SIG-M5 treated with dmso at 0.1 percent for 504 hours (cell line): ENCODE measurements at regions not wholly inside any gene's neighbourhood (a gene's known extent, or its start where the extent isn't known, plus 50 kb on each side); places are given as distances from the start of the nearest gene placed in this dataset.

Experiments
- DNase-seq: peaks from one replicate; lab custom pipeline; 2025; ENCODE audit not compliant: unreplicated experiment; lab: John Stamatoyannopoulos, UW

GRCh38 chr9:88233091-88233490, 94.8 kb upstream of the SPATA31C2 start:
- no peak for DNase-seq

- no peak for DNase-seq
Observed at GRCh38 chr9:88230612-88231011, 92.3 kb upstream of the SPATA31C2 start.

GRCh38 chr9:88229434-88229833, 91.2 kb upstream of the SPATA31C2 start:
- DNase-seq = no peak

GRCh38 chr9:88224938-88225337, 86.7 kb upstream of the SPATA31C2 start:
- DNase-seq = no peak

DNA sequence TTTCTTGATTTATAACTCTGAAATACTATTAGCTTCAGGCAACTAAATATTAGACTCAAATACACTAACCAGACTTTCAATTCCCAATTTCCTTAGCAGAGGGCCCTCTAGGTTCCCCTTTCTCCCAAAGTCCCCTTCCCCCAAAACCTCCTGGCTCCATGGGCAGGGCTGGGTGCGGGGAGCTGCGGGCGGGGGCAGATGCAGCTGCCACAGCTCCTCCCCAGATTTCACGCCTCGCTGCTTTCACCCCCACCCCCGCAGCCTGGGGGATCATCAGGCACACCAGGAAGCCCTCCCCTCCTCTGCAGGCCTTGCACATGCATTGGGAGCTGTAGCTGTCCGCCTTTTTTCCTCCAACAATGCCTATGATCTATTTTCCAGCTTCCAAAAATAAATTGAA, 82.8 kb upstream of the SPATA31C2 start:
- DNase-seq = no peak

DNA sequence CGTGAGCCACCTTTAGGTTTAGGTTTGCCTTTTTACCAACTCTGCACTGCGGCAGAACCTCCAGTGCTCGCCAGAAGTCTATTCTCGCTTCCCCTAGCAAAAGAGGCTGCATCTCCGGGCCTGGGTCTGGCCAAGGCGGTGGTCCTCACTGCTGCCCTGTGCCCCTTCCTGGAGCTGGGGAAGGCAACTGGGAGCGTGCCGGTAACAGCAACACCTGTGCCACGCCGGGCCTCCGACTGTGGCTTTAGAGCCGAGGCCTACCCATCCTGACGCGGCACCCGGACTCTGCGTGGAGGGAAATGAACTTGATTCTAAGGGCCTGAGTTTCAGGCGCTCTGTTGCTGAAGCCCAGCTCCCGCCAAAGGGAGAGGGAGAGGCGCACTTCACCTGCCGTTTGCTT, 82.4 kb upstream of the SPATA31C2 start:
- no peak for DNase-seq

GRCh38 chr9:88219601-88220000, 81.3 kb upstream of the SPATA31C2 start:
- no peak for DNase-seq

DNA sequence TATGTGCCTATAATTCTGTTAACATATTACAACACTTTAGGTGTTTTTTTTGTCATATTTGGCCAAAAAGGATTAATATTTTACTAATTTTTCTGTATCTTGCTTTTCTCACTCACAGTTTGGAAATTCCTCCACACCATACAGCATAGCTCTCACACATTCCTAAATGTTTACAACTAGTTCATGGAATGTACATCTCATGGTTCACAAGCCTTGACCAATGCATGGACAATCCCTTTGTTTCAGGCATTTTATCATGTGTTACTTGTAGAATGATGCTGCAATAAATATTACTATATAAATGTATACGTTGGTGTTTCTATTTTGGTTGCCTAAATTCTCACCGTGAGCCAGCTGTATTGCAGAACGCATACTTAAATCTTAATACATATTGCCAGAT, 80.5 kb upstream of the SPATA31C2 start:
- no peak for DNase-seq

- no peak for DNase-seq
Observed at GRCh38 chr9:88216126-88216995, 78.1 kb upstream of the SPATA31C2 start.

DNA sequence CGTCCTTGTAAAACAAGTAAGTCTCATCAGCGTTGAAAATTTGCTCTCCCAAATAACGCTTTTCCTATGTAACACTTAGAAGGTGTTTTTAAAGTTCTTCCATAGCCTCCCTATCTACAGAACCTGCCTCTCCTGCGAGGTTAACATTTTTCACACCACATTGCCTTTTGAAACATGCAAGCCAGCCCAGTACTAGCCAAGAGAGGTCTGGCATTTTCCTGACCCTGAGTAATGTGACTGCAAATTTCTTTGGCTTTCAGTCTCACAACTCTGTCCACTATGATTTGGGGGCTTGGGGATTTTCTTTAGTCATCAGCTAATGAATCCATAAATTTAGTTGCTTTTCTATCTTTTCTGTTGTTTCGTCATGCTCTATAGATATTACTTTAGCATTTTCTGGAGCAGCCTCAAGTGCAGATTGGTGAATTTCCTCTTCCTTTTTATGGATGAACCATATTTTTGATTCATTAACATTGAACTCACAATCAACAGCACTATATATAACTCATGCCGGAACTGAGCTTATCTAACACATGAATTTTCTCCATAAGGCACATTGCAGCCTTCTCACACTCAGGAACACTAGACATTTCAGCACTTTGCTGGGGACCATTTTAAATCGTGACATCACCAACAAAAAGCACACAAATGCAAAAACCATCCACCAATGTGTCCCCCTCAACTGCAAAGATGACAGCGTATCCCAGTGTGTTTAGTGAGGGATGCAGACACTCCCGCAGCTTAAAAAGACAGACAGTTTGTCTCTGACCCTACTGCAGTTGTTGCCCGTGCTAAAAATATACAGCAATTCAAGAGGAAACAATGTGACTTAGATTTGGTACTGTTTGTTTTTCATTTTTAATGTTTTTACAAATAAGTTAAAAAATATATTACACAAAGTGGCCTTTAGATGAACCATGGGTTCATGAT, 77.2 kb upstream of the SPATA31C2 start:
- DNase-seq = no peak

- DNase-seq = no peak
Observed at GRCh38 chr9:88202321-88202720, 64.0 kb upstream of the SPATA31C2 start.

DNA sequence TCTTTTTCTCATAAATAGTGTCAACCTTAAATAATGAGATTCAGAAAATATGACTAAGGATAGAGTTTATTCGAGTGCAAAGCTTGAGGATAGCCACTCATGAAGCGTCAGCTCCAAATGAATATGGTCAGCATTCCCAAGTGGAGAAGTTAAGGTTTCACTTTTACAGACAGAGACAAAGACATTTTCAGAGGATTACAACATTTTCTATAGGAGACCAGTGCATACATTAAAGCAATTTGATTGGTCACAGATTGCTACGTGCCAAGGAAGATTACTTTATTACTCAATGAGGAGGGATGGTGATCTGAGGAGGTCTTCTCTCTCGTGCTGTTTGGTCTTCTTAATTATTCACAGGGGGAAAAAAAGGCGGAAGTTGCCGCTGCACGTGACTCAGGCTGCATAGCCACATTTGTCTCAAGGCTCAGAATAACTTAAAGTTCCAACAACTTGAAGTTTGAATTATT, 60.1 kb upstream of the SPATA31C2 start:
- peak; percentile 24 for DNase-seq

DNA sequence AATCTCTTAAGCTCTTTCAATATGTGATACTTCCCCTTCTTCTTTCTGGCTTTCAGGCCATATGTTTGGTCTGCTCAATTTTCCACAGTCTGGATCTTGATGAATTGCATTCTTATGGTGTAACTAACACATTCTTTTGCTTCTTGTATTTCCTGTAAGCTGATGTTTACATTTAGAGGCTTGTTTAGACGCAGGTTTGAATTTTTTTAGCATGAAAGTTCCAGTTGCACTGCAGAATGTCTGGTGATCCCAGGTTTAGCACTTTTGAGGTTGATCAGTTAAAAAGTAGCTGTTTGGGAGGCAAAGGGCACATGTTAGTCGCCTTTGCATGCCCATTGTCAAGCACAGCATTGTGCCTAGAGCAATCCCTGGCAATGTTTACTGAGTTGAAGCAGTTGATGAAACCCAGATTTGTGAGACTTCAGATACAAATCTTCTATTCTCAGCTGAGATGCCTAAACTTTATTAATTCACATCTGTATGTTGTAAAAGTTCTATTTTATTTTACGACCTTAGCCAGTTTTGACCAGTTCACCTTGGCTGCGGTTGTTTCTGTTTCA, 59.6 kb upstream of the SPATA31C2 start:
- peak; percentile 64 for DNase-seq

GRCh38 chr9:88197016-88197415, 58.7 kb upstream of the SPATA31C2 start:
- no peak for DNase-seq

DNA sequence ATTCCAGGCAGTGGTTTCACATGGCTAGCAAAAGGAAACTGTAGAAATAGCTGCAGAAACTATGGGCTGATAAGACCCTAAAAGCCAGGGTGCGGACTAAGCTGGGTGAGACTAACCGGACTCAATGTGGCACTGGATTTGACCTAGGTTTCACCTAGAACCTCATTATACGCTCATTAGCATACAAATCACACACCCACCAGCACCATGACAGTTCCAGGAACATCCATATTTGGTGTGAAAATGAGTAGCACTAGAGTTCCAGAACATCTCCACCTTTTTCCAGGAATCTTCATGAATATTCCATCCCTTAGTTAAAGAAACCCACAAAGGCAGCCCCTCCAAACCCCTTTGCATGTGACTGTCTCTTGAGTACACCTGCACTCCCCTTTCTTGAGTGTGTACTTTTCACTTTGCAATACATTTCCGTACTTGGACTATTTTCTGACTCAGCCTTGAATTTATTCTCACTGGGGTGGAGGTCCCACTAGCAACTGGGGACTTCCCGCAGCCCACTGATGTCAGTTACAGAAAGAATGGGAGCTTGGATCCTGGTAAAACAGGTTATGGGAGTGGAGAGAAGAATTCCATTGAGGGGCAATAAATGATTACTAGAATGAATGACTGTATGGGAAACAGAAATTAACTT, 58.0 kb upstream of the SPATA31C2 start:
- DNase-seq = no peak

DNA sequence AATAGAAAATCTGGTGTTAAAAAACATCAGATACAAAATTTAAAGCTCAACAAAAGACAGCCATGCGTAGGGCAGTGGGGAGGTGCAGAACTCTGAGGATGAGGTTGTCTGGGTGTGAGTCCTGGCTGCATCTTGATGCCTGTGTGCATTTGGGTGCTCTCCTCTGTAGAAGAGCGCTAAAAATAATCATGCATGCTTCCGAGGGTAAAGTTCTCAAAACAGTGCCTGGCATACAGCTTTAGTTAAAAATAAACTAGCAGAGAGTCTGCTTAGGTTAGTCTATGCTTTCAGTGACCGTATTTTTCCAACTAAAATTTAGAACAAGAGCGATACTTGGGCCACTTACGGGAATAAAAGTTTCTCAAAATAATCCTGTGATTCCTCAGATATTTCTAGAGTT, 55.5 kb upstream of the SPATA31C2 start:
- DNase-seq = no peak

- no peak for DNase-seq
Observed at GRCh38 chr9:88191456-88191855, 53.2 kb upstream of the SPATA31C2 start.

- no peak for DNase-seq
Observed at GRCh38 chr9:88189371-88189770, 51.1 kb upstream of the SPATA31C2 start.
